ENCODE measurements at regions not wholly inside any gene's neighbourhood (a gene's known extent, or its start where the extent isn't known, plus 50 kb on each side); places are given as distances from the start of the nearest gene placed in this dataset.

- in situ Hi-C loops (cut with MboI) = loop anchor here (25.0 kb wide), 1 partner anchor 501 kb away; no protein-coding TSS in a partner anchor
- no TSS peak for BruUV-seq (replicated peaks)
- Histone ChIP-seq H2AFZ (ENCODE audit: low read depth, low read length) (no peak overlapping the region), H3K9ac (ENCODE audit: insufficient read depth in 1 of 2, low read depth in 2 of 2, low read length in 2 of 2) (no peak overlapping the region), H3K4me3 (no peak overlapping the region), H3K4me2 (ENCODE audit: insufficient read depth, low read length) (no peak overlapping the region), H3K27ac (ENCODE audit: extremely low read depth, low read depth, low read length) (no peak overlapping the region), H3K27me3 (ENCODE audit: control insufficient read depth in 2 of 2, insufficient read depth in 2 of 2, low read length in 2 of 2) (no peaks in the 10 kb centered on the region), H3K79me2 (ENCODE audit: control insufficient read depth, insufficient read depth, low read length) (no peaks in the 10 kb centered on the region), H3K36me3 (ENCODE audit: control insufficient read depth, insufficient read depth, low read length) (no peaks in the 10 kb centered on the region), H3K4me1 (replicated peaks in 1 of 2; ENCODE audit: control insufficient read depth in 2 of 2, insufficient read depth in 2 of 2, low read length in 2 of 2) (no peaks in the 10 kb centered on the region), H3K9me1 (ENCODE audit: control insufficient read depth, insufficient read depth, low read length) (no peaks in the 10 kb centered on the region), H3K9me3 (replicated peaks; ENCODE audit: control insufficient read depth, insufficient read depth, low read depth, low read length) (no peaks in the 10 kb centered on the region), H4K20me1 (replicated peaks; ENCODE audit: control insufficient read depth, insufficient read depth, low read length) (no peaks in the 10 kb centered on the region)
- intact Hi-C loops (cut with micrococcal nuclease) = no loop called here
- FAIRE-seq = no peak
- CTCF ChIA-PET (ENCODE audit: low intra/inter-chr PET ratio) = no interaction called here
- DNase-seq (ENCODE audit: extremely low read depth in 1 of 4, low spot score in 3 of 4) = no peak
- POLR2A ChIA-PET = no interaction called here
- 17% methylated on average over 1 of the region's 1 CpG for WGBS (ENCODE audit: insufficient coverage, low coverage, missing lambda C conversion rate)
- TF ChIP-seq STAT5A (IDR thresholded peaks at IDR 0.05; ENCODE audit: borderline replicate concordance, low read length) (no peak), NELFE (IDR thresholded peaks at IDR 0.05; ENCODE audit: insufficient read depth, insufficient read length) (no peak), MCM3 (IDR thresholded peaks at IDR 0.05) (no peak), MTA2 (IDR thresholded peaks at IDR 0.05; ENCODE audit: low read depth) (no peak), ZNF311 (CRISPR knock-in tag; IDR thresholded peaks at IDR 0.05) (no peak), NFE2L1 (tag; IDR thresholded peaks at IDR 0.05; ENCODE audit: borderline replicate concordance, low read depth) (no peak), SMC3 (conservative IDR thresholded peaks at IDR 0.05; ENCODE audit: insufficient read depth, low read depth, low read length) (no peak), ETV5 (CRISPR knock-in tag; IDR thresholded peaks at IDR 0.05; ENCODE audit: low read depth) (no peak)
- TF ChIP-seq, protein P1, sequence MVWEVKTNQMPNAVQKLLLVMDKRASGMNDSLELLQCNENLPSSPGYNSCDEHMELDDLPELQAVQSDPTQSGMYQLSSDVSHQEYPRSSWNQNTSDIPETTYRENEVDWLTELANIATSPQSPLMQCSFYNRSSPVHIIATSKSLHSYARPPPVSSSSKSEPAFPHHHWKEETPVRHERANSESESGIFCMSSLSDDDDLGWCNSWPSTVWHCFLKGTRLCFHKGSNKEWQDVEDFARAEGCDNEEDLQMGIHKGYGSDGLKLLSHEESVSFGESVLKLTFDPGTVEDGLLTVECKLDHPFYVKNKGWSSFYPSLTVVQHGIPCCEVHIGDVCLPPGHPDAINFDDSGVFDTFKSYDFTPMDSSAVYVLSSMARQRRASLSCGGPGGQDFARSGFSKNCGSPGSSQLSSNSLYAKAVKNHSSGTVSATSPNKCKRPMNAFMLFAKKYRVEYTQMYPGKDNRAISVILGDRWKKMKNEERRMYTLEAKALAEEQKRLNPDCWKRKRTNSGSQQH (CRISPR knock-in tag; IDR thresholded peaks at IDR 0.05) = no peak
- no peak for ATAC-seq
Measured at GRCh38 chr6:140785926-140786325, 1346.8 kb upstream of the GJE1 start.

Measured in K562 (cell line).